ENCODE measurements at regions not wholly inside any gene's neighbourhood (a gene's known extent, or its start where the extent isn't known, plus 50 kb on each side); places are given as distances from the start of the nearest gene placed in this dataset.
"Not testable (repeated sequence)": the region's sequence is repeated elsewhere in the genome, so short reads cannot be mapped to it uniquely, and the experiment has no call there.

DNA sequence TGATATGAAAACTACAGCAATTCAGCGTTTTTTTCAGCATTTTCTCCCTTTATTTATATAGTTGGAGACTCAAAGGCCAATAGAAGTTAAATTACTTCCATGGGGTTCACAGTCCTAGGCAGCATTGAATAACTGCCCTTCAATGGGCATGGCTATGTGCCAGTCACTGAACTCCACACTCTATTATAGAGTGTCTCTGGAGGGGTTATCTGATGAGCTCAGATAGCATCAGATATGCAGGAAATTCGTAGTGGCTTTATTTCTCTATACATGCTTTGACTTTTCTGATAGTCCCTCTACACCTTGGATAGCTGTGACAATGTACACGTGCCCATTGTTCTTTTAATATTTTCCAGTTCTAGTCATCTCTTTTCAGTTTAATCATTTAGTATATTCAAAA is 396.9 kb upstream of the CBLB start:
- no peak for DNase-seq

DNA sequence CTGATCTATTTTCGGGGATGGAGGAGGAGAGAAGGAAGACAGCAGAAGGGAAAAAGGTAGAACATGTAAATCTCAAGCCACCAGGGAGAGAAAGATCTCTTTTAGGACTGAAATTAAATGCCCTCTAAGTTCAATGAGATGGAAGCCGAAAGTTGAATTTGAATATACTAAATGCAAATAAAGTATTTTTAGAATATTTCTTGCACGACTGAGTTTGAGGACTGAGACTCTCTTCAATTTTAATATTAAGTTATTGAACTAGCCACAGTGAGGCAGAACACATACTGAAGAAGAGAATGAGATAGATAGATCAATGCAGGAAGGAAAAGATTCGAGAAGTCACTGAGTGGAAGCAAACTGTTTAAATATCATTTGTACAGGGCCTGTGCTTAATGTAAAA is 399.9 kb upstream of the CBLB start:
- no peak for DNase-seq

DNA sequence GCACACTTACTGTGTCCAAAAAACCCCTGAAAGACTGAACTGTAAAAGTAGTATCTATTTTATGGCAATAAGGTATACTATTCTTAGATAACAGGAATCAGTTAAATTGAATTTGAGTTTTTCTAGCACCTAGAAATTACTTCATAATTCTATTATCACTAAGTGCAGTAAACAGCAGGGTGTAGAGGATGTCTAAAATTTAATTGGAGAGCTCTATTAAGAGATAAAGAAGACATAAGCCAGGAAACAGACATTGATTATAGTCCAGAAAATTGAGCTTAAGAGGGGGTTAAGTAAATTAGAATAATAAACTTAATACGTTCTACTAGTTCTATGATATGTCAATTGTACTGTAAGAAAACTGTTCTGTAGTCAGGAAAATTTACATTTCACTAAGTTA is 403.5 kb upstream of the CBLB start:
- no peak for DNase-seq

DNA sequence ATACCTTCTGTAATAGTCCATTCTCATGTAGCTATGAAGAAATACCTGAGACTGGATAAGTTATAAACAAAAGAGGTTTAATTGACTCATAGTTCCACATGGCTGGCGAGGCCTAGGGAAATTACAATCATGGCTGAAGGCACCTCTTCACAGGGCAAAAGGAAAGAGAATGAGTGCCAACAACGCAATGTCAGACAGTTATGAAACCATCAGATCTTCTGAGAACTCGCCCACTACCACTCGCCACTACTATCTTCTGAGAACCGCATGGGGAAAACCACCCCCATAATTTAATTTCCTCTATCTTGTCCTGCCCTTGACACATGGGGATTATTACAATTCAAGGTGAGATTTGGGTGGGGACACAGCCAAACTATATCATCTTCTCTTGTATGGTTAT is 406.8 kb upstream of the CBLB start:
- DNase-seq: no peak

DNA sequence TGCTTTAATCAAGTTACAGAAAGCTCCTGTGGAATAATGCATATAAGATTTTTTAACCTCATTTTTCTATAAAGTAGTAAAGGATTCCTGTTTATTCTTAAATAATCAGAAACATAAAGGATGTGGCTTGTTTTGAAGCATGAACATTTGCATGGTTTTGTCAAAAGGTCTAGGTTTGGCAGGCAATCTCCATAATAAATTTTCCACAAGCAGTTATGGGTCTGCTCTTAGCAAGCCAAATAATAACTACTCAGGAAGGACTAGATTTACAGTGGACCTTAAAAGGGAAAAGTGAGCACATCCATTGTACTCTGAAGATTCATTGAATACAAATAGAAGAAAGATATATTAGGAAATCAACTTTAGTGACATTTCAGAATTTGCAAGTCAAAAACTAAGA is 407.3 kb upstream of the CBLB start:
- no peak for DNase-seq

DNA sequence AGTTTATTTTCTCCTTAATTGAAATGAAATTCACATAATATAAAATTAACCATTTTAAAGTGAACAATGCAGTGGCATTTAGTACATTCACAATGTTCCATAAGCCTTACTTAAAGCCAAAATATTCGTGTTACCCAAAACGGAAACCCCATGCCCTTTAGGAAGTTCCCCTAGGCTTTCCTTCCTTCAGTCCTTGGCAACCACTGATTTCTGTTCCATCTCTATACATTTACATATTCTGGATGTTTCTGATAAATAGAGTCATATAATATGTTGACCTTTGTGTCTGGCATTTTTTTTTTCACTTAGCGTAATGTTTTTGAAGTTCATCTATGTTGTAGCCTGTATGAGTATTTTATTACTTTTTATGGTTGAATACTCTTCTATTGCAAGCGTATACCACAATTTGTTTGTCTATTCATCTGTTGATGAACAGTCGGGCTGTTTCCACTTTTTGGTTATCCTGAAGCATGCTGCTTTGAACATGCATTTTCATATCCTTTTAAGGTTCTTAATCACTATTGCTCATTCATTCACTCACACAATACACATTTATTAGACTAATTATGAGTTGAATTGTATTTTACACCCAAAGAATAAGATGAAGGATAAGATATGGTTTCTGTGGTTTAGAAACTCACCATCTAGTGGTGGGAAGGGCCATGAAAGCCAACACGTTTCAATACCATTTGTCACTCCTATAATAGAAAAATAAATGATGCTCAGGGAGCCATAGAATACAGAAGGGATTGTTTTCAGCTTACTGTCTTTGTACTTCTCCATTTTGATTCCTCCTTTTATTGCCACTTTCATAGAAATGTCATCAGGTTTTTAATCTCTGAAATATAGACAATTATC is 408.2 kb upstream of the CBLB start:
- DNase-seq: no peak

DNA sequence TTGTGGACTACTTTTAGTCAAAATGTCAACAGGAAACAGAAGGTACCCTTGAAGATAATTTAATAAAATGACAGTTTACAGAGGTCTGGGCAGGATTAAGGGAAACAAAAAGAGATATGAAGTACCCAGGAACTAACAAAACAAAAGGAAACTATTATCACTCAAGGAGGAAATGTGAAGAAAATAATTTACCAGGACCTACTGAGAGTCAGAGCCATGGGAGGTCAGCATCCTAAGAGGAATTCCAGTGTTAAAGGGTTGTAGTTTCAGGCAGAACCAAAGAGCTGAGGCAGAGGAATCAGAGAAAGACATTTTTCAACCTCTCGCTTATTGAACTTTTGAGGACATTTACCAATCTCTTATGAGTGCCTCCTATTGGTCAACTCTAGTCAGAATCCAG is 408.9 kb upstream of the CBLB start:
- DNase-seq: no peak

DNA sequence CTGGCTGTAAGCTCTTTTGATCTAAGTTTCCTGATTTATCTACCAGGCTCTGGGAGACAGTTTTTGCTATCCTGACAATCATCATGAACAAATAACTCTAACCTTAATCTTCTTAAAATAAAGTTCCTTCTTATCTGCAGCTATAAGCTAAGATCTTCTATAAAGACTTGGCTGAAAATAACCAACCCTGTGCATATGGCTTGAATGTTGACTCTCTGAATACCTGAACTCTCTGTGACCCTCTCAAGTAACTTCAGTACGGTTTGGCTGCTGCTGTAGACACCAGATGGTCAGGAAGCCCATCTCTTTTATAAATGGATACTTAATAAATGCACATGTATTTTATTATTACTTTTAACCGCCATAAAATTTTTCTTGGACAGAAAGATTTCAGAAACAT is 412.4 kb upstream of the CBLB start:
- no peak for DNase-seq

DNA sequence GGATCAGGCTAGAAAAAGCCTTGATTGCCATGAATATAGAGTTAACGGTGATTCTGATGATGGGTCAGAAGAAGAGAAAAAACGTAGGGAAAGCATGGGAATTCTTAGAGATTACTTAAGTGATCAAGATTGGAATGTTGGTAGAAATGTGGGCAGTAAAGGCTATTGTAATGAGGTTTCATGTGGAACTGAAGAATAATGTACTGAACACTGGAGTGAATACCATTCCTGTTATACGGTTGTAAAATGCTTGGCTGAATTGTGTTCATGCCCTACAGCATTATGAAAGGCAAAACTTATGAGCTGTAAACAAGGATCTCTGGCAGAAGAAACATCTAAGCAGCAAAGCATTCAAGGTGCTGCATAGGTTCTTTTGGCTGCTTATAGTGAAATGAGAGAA is 414.1 kb upstream of the CBLB start:
- DNase-seq: no peak

DNA sequence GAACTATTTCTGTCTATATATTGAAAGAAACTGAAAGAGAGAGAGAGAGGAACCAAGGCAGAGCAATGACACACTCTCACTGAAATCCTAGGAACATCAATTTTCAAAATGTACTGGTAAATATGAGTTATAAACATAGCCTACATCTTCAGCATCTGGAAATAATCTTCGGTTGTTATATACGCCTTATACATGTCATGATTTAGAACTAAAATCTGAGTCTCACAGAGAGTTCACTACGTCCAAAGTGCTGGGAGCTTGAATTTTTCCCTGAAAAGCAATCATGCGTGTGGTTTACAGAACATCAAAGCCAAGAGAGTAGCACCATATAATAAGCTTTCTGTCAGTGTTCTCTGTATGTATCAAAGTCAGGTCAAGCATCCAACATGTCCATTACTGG is 420.0 kb upstream of the CBLB start:
- DNase-seq: no peak

DNA sequence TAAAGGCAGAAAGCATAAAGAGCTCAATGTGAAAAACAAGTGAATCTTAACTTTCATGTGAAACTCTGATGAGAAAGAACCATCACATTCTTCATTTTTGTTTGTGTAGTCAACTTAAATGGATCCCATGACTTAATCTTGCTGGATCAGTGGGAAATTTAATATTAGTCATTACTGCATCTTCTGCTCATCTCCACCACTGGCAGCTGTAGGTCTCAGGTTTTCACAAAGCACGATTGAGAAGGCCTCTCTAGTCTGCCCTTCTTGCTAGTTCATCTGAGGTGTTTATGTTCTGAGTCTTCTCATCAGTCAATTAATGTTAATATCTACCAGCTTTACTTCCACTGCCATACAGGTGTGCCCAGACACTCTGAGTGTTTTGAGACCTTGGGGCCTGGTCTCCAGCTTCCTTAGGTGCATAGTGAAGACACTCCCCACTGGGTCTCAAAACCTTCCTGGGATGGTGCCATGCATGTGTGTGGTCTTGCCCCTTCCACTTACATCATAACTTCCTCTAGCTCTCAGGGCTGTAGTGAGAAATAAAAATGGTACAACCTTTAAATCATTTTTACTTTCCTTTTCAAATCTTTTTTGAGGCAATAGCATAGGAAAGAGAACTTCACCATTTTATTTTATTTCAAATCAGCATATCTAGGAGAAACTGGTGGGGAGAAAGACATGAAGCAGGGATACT is 421.6 kb upstream of the CBLB start:
- no peak for DNase-seq

DNA sequence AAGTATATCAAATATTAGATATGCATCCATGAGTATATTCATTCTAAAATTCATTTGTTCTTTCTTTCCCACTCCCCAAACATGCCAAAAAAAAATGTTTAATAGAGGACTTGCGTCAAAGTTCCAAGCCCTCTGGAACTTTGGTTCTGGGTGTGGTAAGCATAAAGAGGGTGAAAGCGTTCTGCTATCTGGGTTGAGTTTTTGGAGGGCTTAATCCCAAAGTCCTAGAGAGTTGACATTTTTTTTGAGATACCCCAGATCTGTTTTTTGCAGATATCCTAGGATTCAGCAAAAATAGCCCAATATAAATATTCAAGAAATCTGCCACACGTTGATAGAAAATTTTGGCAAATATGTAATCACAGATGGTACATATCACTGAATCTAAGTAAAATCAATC is 424.3 kb upstream of the CBLB start:
- no peak for DNase-seq

DNA sequence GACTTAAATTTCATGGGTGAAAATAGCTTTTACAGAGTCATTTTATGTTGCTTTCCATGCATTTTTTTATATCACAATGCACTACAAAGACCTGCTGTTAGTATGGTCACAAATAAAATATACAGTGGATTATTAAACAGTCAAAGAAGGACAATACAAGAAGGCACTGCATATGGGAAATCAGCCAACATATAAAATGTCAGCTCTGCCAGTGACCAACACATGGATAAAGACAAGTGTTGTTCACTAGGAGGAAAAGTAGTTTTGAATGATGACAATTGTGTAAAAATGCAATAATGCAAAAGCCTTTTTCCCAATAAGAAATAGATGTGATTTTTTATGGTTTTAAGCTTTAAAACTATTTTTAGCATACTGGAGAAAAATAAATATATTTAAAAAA is 425.3 kb upstream of the CBLB start:
- DNase-seq: no peak

DNA sequence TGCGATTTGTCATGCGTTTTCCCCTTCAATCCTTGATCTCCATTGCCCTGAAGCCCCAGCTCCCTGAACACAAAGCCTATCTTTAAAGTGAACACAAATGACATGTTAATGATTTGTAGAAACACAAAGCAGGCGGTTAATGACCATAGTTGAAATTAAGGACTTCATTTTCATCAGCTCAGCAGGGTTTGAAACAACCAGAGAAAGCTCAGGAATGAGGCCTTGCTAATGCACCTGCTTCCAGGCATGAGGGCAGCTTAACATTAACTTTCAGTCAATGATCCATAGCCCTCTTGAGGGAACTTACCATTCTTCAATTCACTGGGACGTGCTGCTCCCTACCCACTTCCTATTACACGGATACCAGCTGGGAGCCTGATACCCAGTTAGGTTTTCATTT is 427.2 kb upstream of the CBLB start:
- peak; percentile 15 for DNase-seq

DNA sequence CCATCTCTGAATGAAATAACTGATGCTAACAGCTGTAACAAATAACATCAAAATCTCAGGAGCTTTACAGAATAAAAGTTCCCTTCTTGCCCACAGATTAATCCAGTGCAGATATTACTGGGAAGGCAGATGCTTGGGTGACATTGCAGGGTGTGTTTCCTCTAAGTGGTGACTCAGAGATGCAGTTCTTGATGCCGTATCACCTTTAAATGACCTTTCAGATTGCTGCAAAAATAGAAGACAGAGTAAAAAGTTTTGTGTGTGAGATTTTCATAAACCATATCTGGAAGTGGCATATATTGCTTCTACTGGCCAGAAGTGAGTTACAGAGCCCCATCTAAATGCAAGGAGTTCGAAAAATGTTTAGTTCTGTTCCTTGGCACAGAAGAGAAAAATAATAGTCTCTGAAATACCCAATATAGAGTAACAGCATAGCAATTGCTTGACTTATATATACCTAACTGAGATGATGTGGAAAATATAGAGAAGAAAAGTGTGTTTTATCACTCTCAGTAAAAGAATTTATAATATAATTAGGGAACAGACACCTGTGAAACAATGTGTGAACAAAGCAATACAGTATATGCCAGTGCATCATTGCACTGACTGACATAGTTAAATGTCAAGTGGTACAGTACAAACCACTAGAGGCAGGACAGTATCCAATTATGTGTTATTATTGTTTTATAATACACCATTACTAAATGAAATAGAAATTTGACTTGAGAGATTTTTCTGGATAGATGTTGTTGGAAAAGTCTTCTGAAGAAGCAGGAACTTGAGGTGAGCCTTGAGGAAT is 430.7 kb upstream of the CBLB start:
- DNase-seq: no peak

DNA sequence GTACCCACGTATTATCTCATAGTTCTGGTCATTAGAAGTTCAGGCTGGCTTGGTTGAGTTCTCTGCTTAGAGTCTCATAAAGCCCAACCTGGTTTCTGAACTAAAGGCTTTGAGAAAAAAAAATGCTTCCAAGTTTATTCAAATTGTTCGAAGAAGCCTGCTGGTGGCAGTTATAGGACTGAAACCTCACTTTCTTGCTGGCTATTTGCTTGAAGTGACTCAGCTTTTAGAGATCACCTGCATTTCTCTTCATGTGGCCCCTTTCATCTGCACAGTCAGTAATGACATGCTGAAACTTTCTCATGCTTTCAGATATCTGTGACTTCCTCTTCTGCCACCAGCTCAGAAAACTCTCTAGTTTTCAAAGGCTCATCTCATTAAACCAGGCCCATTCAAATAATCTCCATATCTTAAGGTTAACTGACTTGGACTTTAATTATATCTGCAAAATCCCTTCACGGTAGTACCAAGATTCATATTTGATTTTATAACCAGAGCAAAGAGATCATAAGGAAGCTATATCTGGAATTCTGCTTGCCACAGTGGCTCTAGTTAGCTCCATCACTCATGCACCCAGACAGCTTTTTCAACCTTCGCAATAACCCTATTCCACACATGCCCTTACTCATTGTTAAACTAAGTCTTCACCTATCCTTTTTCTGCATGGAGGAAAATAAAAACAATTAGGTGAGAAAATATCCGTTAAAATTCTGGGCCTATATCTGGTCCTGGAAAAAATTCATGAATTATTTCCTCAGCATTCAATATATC is 433.8 kb upstream of the CBLB start:
- no peak for DNase-seq

DNA sequence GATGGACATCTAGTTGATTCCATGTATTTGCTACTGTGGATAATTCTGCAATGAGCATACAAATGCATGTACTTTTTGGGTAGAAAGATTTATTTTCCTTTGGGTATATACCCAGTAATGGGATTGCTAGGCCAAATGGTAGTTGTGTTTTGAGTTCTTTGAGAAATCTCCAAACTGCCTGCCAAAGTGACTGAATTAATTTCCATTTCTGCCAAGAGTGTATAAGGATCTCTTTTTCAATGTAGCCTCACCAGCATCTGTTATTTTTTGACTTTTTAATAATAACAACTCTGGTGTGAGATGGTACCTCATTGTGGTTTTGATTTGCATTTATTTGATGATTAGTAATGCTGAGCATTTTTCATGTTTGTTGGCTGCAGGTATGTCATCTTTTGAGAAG is 435.0 kb upstream of the CBLB start:
- DNase-seq: no peak

DNA sequence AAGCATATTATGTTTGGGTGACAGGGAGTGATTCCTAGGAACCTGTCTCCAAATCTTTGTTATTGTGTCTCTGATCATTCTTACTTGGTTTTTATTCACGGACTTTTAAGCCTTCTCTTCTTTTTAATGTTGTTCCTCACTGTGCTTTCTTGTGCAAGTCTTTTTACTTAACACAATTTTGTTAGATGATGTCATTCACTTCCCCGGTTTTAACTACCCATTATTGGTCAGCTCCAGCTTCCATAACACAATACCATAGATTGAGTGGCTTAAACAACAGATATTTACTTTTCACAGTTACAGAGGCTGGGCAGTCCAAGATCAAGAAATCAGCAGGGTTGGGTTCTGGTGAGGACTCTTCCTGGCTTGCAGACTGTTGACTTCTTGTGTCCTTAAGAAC is 436.3 kb upstream of the CBLB start:
- no peak for DNase-seq

DNA sequence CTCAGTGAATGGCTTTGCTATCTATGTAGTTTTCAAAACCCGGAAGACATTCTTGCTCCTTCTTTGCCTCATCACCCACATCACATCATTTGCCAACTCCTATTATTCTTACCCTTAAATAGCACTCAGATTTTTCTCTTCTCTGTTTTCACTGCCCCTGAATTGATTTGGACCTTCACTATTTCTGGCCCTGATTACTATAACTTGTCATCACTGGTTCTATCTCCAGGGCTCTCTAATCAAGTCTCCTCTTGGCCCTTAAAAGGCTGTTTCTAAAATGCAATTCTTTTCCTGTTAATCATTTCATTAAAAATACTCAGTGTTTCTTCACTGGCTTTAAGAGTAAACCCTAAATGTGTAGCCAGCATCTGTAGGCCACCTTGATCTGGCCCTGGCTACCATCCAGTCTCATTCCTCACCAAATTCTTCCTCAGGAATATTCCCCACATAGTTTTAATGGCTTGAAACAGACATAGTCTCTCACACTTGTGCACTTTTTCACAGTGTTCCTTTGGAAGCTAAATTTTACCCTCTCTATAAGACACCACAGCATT is 437.1 kb upstream of the CBLB start:
- DNase-seq: no peak

DNA sequence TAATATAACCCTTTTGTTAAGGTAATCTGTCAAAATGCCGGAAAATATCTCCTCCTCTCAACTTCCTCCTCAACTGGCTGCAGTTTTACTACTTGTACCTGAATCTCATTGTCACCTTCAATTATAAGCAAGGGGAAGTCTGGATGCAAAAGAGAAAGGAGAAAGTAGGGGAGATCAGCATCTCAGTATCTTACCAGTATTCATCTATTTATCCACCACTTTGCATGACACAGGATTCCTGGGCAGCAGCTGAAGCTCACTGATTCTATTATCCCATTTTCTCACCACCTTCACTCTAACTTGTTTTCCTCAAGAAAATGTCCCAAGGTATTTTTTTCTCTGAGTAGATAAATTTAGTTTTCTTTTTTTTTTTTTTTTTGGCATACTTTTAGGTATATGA is 440.5 kb upstream of the CBLB start:
- DNase-seq: no peak

DNA sequence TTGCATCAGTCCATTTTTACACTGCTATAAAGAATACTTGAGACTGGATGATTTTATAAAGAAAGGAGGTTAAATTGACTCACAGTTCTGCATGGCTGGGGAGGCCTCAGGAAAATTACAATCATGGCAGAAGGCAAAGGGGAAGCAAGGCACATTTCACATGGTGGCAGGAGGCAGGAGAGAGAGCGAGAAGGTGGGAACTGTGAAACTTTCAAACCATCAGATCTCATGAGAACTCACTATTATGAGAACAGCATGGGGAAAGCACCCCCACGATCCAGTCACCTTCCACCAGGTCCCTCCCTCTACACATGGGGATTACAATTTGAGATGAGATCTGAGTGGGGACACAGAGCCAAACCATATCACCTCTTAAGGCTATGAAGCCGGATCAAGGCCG is 441.0 kb upstream of the CBLB start:
- DNase-seq: not testable (repeated sequence)

Data from right kidney (tissue), 1 donor.